H1 (cell line): ENCODE measurements at regions not wholly inside any gene's neighbourhood (a gene's known extent, or its start where the extent isn't known, plus 50 kb on each side); places are given as distances from the start of the nearest gene placed in this dataset.
A peak's percentile ranks its signal among the peaks of the same experiment; 100 is the strongest.

ENCODE experiments used
- CTCF ChIA-PET: fragments of 300-600 bp; sonication (Branson Sonifier 250); formaldehyde crosslinking; loops from one replicate; lab custom pipeline; 2021; ENCODE audit not compliant: partially characterized antibody; lab: Charles Lee
- POLR2A ChIA-PET: fragments of 300-600 bp; sonication (Branson Sonifier 250); formaldehyde crosslinking; loops from one replicate; lab custom pipeline; 2021; ENCODE audit warnings: inconsistent platforms; ENCODE audit not compliant: partially characterized antibody; lab: Charles Lee
- DNase-seq, 2 experiments: peaks; one replicate each; pipeline versions ENCODE4 v3.0.0 to v3.0.0-alpha.2; 2010 to 2022; ENCODE audit warnings: low spot score in 2 of 2, low read depth in 1 of 2, mixed read lengths in 1 of 2
- FAIRE-seq: peaks from 2 replicates; lab custom pipeline; 2011; peaks lifted over from hg19 to GRCh38; lab: Jason Lieb, UNC
- H2AFZ ChIP-seq: 2 replicates; pipeline ENCODE4 v1.8.1; 2012; ENCODE audit warnings: low read length, inconsistent platforms
- H2AK5ac ChIP-seq: 2 replicates; pipeline ENCODE4 v1.6.1; 2013; ENCODE audit warnings: low read depth, low read length
- H2BK120ac ChIP-seq: replicated peaks from 2 replicates; pipeline ENCODE3; 2013; ENCODE audit warnings: low read depth, low read length, inconsistent platforms
- H2BK12ac ChIP-seq: 2 replicates; pipeline ENCODE4 v1.6.1; 2013; ENCODE audit warnings: low read depth, low read length
- H2BK15ac ChIP-seq: 2 replicates; pipeline ENCODE4 v1.6.1; 2013; ENCODE audit warnings: low read length
- H2BK20ac ChIP-seq: 2 replicates; pipeline ENCODE4 v1.6.1; 2013; ENCODE audit warnings: low read length
- H2BK5ac ChIP-seq: 2 replicates; pipeline ENCODE4 v1.6.1; 2013; ENCODE audit warnings: low read depth, low read length
- H3K14ac ChIP-seq: 2 replicates; pipeline ENCODE4 v1.6.1; 2013; ENCODE audit warnings: inconsistent platforms; ENCODE audit not compliant: insufficient read length
- H3K18ac ChIP-seq: 2 replicates; pipeline ENCODE4 v1.6.1; 2013; ENCODE audit warnings: low read length; ENCODE audit errors: extremely low read depth
- H3K23ac ChIP-seq: 2 replicates; pipeline ENCODE4 v1.6.1; 2013; ENCODE audit warnings: inconsistent platforms; ENCODE audit not compliant: insufficient read length
- H3K23me2 ChIP-seq: 2 replicates; pipeline ENCODE4 v1.6.1; 2013; ENCODE audit warnings: low read depth, low read length
- H3K27ac ChIP-seq: 2 replicates; pipeline ENCODE4 v1.6.1; 2011; ENCODE audit warnings: low read depth, low read length, inconsistent platforms
- H3K27me3 ChIP-seq, 4 experiments: replicated peaks in 1 of 4; 1 replicate in 1 of 4; 2 replicates in 3 of 4; pipeline versions ENCODE4 v1.6.1 to v1.8.1; 2011 to 2013; ENCODE audit warnings: low read length in 3 of 4, mild to moderate bottlenecking in 3 of 4, inconsistent platforms in 2 of 4, mixed read lengths in 2 of 4, moderate library complexity in 1 of 4; ENCODE audit not compliant: control insufficient read depth in 3 of 4, insufficient read depth in 3 of 4; ENCODE audit errors: extremely low read depth in 1 of 4
- H3K36me3 ChIP-seq, 4 experiments: 2 replicates each; pipeline versions ENCODE4 v1.6.1 to v1.8.1; 2011 to 2013; ENCODE audit warnings: mild to moderate bottlenecking in 4 of 4, low read length in 3 of 4, moderate library complexity in 2 of 4, control low read depth in 1 of 4, inconsistent platforms in 1 of 4; ENCODE audit not compliant: insufficient read depth in 4 of 4, control insufficient read depth in 2 of 4
- H3K4ac ChIP-seq: replicated peaks from 2 replicates; pipeline ENCODE3; 2013; ENCODE audit warnings: low read length, low read depth, mixed read lengths, inconsistent platforms; ENCODE audit not compliant: insufficient read length
- H3K4me1 ChIP-seq, 4 experiments: replicated peaks in 1 of 4; 1 replicate in 1 of 4; 2 replicates in 3 of 4; pipeline versions ENCODE4 v1.6.1 to v1.8.1; 2011 to 2013; ENCODE audit warnings: low read length in 3 of 4, inconsistent platforms in 2 of 4, mixed read lengths in 1 of 4; ENCODE audit not compliant: insufficient read depth in 4 of 4, control insufficient read depth in 3 of 4
- H3K4me2 ChIP-seq, 2 experiments: 2 replicates each; pipeline versions ENCODE4 v1.6.1 to v1.8.1; 2011 to 2013; ENCODE audit warnings: low read depth in 2 of 2, low read length in 2 of 2, control low read depth in 1 of 2, inconsistent platforms in 1 of 2, mild to moderate bottlenecking in 1 of 2; ENCODE audit not compliant: insufficient read depth in 1 of 2
- H3K4me3 ChIP-seq, 4 experiments: fragments of 200-600, 300-600 bp in 1 of 4; sonication (generic), shearing (Covaris generic), sonication (Bioruptor Twin) in 1 of 4; 2 replicates each; pipeline versions ENCODE4 v1.5.1 to v1.8.1; 2011 to 2016; ENCODE audit warnings: low read length in 4 of 4, low read depth in 3 of 4, control low read depth in 2 of 4, inconsistent platforms in 2 of 4, mild to moderate bottlenecking in 2 of 4, mixed read lengths in 1 of 4, moderate library complexity in 1 of 4; ENCODE audit not compliant: insufficient read depth in 2 of 4; ENCODE audit errors: extremely low read depth in 1 of 4
- H3K56ac ChIP-seq: replicated peaks from 2 replicates; pipeline ENCODE3; 2013; ENCODE audit warnings: low read depth, mild to moderate bottlenecking, mixed read lengths, low read length, inconsistent platforms; ENCODE audit not compliant: insufficient read length
- H3K79me1 ChIP-seq: 2 replicates; pipeline ENCODE4 v1.6.1; 2013; ENCODE audit warnings: low read depth, low read length, control low read depth
- H3K79me2 ChIP-seq, 2 experiments: 2 replicates each; pipeline versions ENCODE4 v1.6.1 to v1.8.1; 2012 to 2013; ENCODE audit warnings: low read length in 2 of 2, mild to moderate bottlenecking in 2 of 2, inconsistent platforms in 1 of 2; ENCODE audit not compliant: insufficient read depth in 2 of 2, control insufficient read depth in 1 of 2
- H3K9ac ChIP-seq, 4 experiments: replicated peaks in 1 of 4; 1 replicate in 1 of 4; 2 replicates in 3 of 4; pipeline versions ENCODE4 v1.6.1 to v1.8.1; 2011 to 2013; ENCODE audit warnings: low read depth in 3 of 4, low read length in 3 of 4, control low read depth in 2 of 4, mild to moderate bottlenecking in 2 of 4, moderate library complexity in 2 of 4, inconsistent platforms in 1 of 4; ENCODE audit errors: extremely low read depth in 1 of 4
- H3K9me3 ChIP-seq, 2 experiments: 2 replicates each; pipeline versions ENCODE4 v1.6.1 to v1.8.1; 2012 to 2013; ENCODE audit warnings: mild to moderate bottlenecking in 2 of 2, moderate library complexity in 2 of 2, control low read depth in 1 of 2, inconsistent platforms in 1 of 2, low read depth in 1 of 2, low read length in 1 of 2, mixed read lengths in 1 of 2; ENCODE audit not compliant: insufficient read depth in 2 of 2
- H4K20me1 ChIP-seq, 2 experiments: replicated peaks in 1 of 2; 2 replicates each; pipeline versions ENCODE3 to v1.8.1; 2011 to 2013; ENCODE audit warnings: inconsistent platforms in 2 of 2, low read length in 2 of 2, mild to moderate bottlenecking in 1 of 2; ENCODE audit not compliant: insufficient read depth in 2 of 2, control insufficient read depth in 1 of 2
- H4K5ac ChIP-seq: 2 replicates; pipeline ENCODE4 v1.6.1; 2013; ENCODE audit warnings: low read length, low read depth, mixed read lengths, inconsistent platforms; ENCODE audit not compliant: insufficient read length
- H4K8ac ChIP-seq: 2 replicates; pipeline ENCODE4 v1.8.0; 2013; ENCODE audit warnings: mild to moderate bottlenecking, moderate library complexity, low read length, inconsistent platforms; ENCODE audit not compliant: insufficient read depth; ENCODE audit errors: extremely low read depth
- H4K91ac ChIP-seq: replicated peaks from 2 replicates; pipeline ENCODE3; 2013; ENCODE audit warnings: low read length, mixed read lengths, inconsistent platforms; ENCODE audit not compliant: insufficient read length
- CBX8 ChIP-seq: fragments of 300-800, 300-1000 bp; sonication (generic); IDR thresholded peaks from 2 replicates; pipeline ENCODE4 v1.7.1; 2016; ENCODE audit warnings: low read depth, low read length, borderline replicate concordance
- E2F6 ChIP-seq: IDR thresholded peaks from 2 replicates; pipeline ENCODE4 v1.6.1; 2012; ENCODE audit warnings: inconsistent platforms
- HDAC6 ChIP-seq: IDR thresholded peaks from one replicate; pipeline ENCODE4 v1.7.1; 2012; ENCODE audit warnings: low read depth, mild to moderate bottlenecking, inconsistent platforms, low read length, moderate library complexity
- JUN ChIP-seq: IDR thresholded peaks from 2 replicates; pipeline ENCODE4 v1.6.1; 2011; ENCODE audit warnings: low read depth, mild to moderate bottlenecking, improper control_type of control experiment, low read length
- KDM4A ChIP-seq: IDR thresholded peaks from one replicate; pipeline ENCODE4 v1.7.1; 2012; ENCODE audit warnings: low read depth, mild to moderate bottlenecking, moderate library complexity, low read length, inconsistent platforms; ENCODE audit not compliant: severe bottlenecking
- NANOG ChIP-seq: IDR thresholded peaks from 2 replicates; pipeline ENCODE4 v1.6.1; 2011; ENCODE audit warnings: low read length, low read depth, mild to moderate bottlenecking, inconsistent platforms; ENCODE audit not compliant: insufficient read depth, poor library complexity, severe bottlenecking
- SAP30 ChIP-seq: fragments of 300-600 bp; sonication (generic); IDR thresholded peaks from 2 replicates; pipeline ENCODE4 v1.7.1; 2012; ENCODE audit warnings: low read length, moderate library complexity, mild to moderate bottlenecking, inconsistent platforms; ENCODE audit not compliant: insufficient read depth, insufficient replicate concordance
- TAF1 ChIP-seq: IDR thresholded peaks from 2 replicates; pipeline ENCODE4 v1.6.1; 2011; ENCODE audit warnings: mild to moderate bottlenecking, low read depth, low read length
- WGBS, 2 experiments: shearing (Covaris generic) in 1 of 2; methylation state at CpG; one replicate each; pipeline versions ENCODE4 v1.1.6 to v1.1.7; 2013 to 2015; ENCODE audit warnings: low lambda C conversion rate in 2 of 2, mixed read lengths in 2 of 2, inconsistent platforms in 1 of 2, low coverage in 1 of 2, missing lambda C conversion rate in 1 of 2; ENCODE audit not compliant: insufficient replicate concordance in 2 of 2, insufficient coverage in 1 of 2, insufficient read length in 1 of 2; ENCODE audit errors: extremely low coverage in 1 of 2, missing lambda C conversion rate in 1 of 2; 5-methylcytosine and 5-hydroxymethylcytosine counted together

GRCh38 chr2:8222979-8223694 lies 458.7 kb upstream of the ID2 start:
- Histone ChIP-seq H2AK5ac (0 out of 2 replicates have a peak overlapping the region, but pooled peaks have one; percentile 69), H2BK12ac (peak overlapping the region; percentile 86; the same call in 1 of the 2 replicates), H3K23ac (no peak overlapping the region), H3K4me3 (no peak overlapping the region), H4K8ac (no peak overlapping the region), H4K20me1 (no peaks in the 10 kb centered on the region), H3K27ac (no peak overlapping the region), H2AFZ (no peak overlapping the region), H3K9ac (no peak overlapping the region), H3K56ac (no peak overlapping the region), H4K91ac (peak overlapping the region; percentile 58), H3K4me2 (no peak overlapping the region; a peak in 1 of 4 replicates), H3K36me3 (no peaks in the 10 kb centered on the region), H3K4me1 (peaks cover 0 to 8% (median 3%) of the 10 kb centered on the region in 4 experiments; a peak in 5 of 7 replicates), H2BK20ac (peak overlapping the region; percentile 95; the same call in 1 of the 2 replicates), H2BK5ac (peak overlapping the region; percentile 40; the same call in 1 of the 2 replicates), H3K9me3 (no peaks in the 10 kb centered on the region), H2BK15ac (peak overlapping the region; percentile 31; the same call in 1 of the 2 replicates), H3K18ac (no peak overlapping the region; the same call in 1 of the 2 replicates), H2BK120ac (peak overlapping the region; percentile 70), H3K23me2 (no peaks in the 10 kb centered on the region), H3K4ac (no peak overlapping the region), H3K27me3 (no peaks in the 10 kb centered on the region), H4K5ac (no peak overlapping the region), H3K79me2 (no peaks in the 10 kb centered on the region), H3K79me1 (no peaks in the 10 kb centered on the region), H3K14ac (no peak overlapping the region)
- ChIA-PET POLR2A (no interaction called here), CTCF (no interaction called here)
- no peak for TF ChIP-seq HDAC6
- TF ChIP-seq KDM4A: no peak
- no peak for TF ChIP-seq E2F6
- no peak for TF ChIP-seq NANOG
- TF ChIP-seq SAP30: no peak
- no peak for TF ChIP-seq JUN
- no peak for TF ChIP-seq CBX8
- no peak for TF ChIP-seq TAF1
- 84% methylated on average over 9 of the region's 9 CpGs; no CpG with 5 or more reads in 1 of the 2 experiments for WGBS, 2 experiments
- no peak for FAIRE-seq
- DNase-seq: no peak
